ENCODE measurements at regions not wholly inside any gene's neighbourhood (a gene's known extent, or its start where the extent isn't known, plus 50 kb on each side); places are given as distances from the start of the nearest gene placed in this dataset.

- ATAC-seq (no peak), DNase-seq (ENCODE audit: low spot score) (no peak)
- CTCF ChIA-PET = no interaction called here
- no peaks in the 10 kb centered on the region for H3K36me3 Mint-ChIP-seq
- H3K4me1 Mint-ChIP-seq = peaks cover 6% of the 10 kb centered on the region
- TF ChIP-seq MXD4 (CRISPR knock-in tag; IDR thresholded peaks at IDR 0.05; ENCODE audit: borderline replicate concordance) = no peak
- TF ChIP-seq NR3C1 (CRISPR knock-in tag; conservative IDR thresholded peaks at IDR 0.05; ENCODE audit: low read depth) = no peak
- TF ChIP-seq, protein P1, sequence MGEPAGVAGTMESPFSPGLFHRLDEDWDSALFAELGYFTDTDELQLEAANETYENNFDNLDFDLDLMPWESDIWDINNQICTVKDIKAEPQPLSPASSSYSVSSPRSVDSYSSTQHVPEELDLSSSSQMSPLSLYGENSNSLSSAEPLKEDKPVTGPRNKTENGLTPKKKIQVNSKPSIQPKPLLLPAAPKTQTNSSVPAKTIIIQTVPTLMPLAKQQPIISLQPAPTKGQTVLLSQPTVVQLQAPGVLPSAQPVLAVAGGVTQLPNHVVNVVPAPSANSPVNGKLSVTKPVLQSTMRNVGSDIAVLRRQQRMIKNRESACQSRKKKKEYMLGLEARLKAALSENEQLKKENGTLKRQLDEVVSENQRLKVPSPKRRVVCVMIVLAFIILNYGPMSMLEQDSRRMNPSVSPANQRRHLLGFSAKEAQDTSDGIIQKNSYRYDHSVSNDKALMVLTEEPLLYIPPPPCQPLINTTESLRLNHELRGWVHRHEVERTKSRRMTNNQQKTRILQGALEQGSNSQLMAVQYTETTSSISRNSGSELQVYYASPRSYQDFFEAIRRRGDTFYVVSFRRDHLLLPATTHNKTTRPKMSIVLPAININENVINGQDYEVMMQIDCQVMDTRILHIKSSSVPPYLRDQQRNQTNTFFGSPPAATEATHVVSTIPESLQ (CRISPR knock-in tag; IDR thresholded peaks at IDR 0.05) = no peak
- no peak for TF ChIP-seq TEAD1 (CRISPR knock-in tag; IDR thresholded peaks at IDR 0.05)
- TF ChIP-seq, protein P2, sequence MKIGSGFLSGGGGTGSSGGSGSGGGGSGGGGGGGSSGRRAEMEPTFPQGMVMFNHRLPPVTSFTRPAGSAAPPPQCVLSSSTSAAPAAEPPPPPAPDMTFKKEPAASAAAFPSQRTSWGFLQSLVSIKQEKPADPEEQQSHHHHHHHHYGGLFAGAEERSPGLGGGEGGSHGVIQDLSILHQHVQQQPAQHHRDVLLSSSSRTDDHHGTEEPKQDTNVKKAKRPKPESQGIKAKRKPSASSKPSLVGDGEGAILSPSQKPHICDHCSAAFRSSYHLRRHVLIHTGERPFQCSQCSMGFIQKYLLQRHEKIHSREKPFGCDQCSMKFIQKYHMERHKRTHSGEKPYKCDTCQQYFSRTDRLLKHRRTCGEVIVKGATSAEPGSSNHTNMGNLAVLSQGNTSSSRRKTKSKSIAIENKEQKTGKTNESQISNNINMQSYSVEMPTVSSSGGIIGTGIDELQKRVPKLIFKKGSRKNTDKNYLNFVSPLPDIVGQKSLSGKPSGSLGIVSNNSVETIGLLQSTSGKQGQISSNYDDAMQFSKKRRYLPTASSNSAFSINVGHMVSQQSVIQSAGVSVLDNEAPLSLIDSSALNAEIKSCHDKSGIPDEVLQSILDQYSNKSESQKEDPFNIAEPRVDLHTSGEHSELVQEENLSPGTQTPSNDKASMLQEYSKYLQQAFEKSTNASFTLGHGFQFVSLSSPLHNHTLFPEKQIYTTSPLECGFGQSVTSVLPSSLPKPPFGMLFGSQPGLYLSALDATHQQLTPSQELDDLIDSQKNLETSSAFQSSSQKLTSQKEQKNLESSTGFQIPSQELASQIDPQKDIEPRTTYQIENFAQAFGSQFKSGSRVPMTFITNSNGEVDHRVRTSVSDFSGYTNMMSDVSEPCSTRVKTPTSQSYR (CRISPR knock-in tag; IDR thresholded peaks at IDR 0.05) = no peak
- no peak for TF ChIP-seq ATF1 (CRISPR knock-in tag; IDR thresholded peaks at IDR 0.05)
- TF ChIP-seq CDX4 (CRISPR knock-in tag; IDR thresholded peaks at IDR 0.05; ENCODE audit: borderline replicate concordance) = no peak
- no peak for TF ChIP-seq ZNF317 (CRISPR knock-in tag; IDR thresholded peaks at IDR 0.05; ENCODE audit: borderline replicate concordance, low read depth)
- TF ChIP-seq MYBL2 (CRISPR knock-in tag; IDR thresholded peaks at IDR 0.05) = no peak
- TF ChIP-seq IRF1 (CRISPR knock-in tag; IDR thresholded peaks at IDR 0.05) = no peak
- no peak overlapping the region for H3K4me3 Mint-ChIP-seq
- POLR2A ChIA-PET = no interaction called here
- H3K27ac Mint-ChIP-seq = no peak overlapping the region
- H3K9me3 Mint-ChIP-seq = peaks cover 8% of the 10 kb centered on the region; the same call in 1 of the 2 replicates
- H3K27me3 Mint-ChIP-seq (ENCODE audit: low read depth) = no peaks in the 10 kb centered on the region
Measured at GRCh38 chr1:87512431-87512830, 183.8 kb downstream of the LMO4 start.

DNA sequence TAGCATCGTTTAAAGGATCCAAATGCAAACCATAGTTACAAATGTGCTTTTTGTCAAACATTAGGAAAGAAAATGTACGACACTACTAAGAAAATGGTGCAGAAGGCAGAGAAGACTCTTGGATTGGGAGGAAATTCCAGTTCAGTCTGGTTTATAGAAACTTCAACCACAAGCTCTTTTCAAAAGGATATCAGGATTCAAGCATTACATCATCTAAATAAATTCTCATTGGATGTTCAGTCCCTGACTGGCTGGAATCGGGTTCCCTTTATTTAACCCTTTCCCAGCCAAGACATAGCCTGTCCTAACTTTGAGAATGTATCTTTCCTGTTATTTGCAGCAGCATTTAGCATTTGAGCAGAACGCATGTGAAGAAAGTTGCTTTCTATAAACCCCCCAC, 184.6 kb downstream of the LMO4 start:
- ATAC-seq (peak; percentile 53), DNase-seq (ENCODE audit: low spot score) (no peak)
- H3K36me3 Mint-ChIP-seq = no peaks in the 10 kb centered on the region
- H3K9me3 Mint-ChIP-seq = peaks cover 8% of the 10 kb centered on the region; the same call in 1 of the 2 replicates
- H3K27ac Mint-ChIP-seq = no peak overlapping the region
- no peak overlapping the region for H3K4me3 Mint-ChIP-seq
- ChIA-PET POLR2A (interaction anchor here (1.0 to 1.1 kb wide), 2 partner anchors 182 to 185 kb away, joined by 3 to 4 read pairs; no protein-coding TSS in a partner anchor), CTCF (no interaction called here)
- no peak for TF ChIP-seq ETV6 (CRISPR knock-in tag; IDR thresholded peaks at IDR 0.05)
- no peak for TF ChIP-seq ZNF219 (CRISPR knock-in tag; IDR thresholded peaks at IDR 0.05; ENCODE audit: borderline replicate concordance)
- TF ChIP-seq ZNF423 (CRISPR knock-in tag; IDR thresholded peaks at IDR 0.05) = no peak
- TF ChIP-seq ZNF121 (CRISPR knock-in tag; IDR thresholded peaks at IDR 0.05) = no peak
- TF ChIP-seq ZBTB21 (CRISPR knock-in tag; IDR thresholded peaks at IDR 0.05; ENCODE audit: borderline replicate concordance) = no peak
- TF ChIP-seq NFATC4 (CRISPR knock-in tag; IDR thresholded peaks at IDR 0.05) = no peak
- TF ChIP-seq JUN (CRISPR knock-in tag; IDR thresholded peaks at IDR 0.05) = no peak
- no peak for TF ChIP-seq ATF1 (CRISPR knock-in tag; IDR thresholded peaks at IDR 0.05)
- no peak for TF ChIP-seq KAT7 (CRISPR knock-in tag; IDR thresholded peaks at IDR 0.05; ENCODE audit: borderline replicate concordance)
- no peak for TF ChIP-seq TEAD4 (CRISPR knock-in tag; IDR thresholded peaks at IDR 0.05)
- no peak for TF ChIP-seq ZSCAN18 (CRISPR knock-in tag; IDR thresholded peaks at IDR 0.05)
- TF ChIP-seq USF1 (CRISPR knock-in tag; IDR thresholded peaks at IDR 0.05) = no peak
- TF ChIP-seq AFF4 (CRISPR knock-in tag; IDR thresholded peaks at IDR 0.05; ENCODE audit: borderline replicate concordance) = no peak
- no peaks in the 10 kb centered on the region for H3K27me3 Mint-ChIP-seq (ENCODE audit: low read depth)
- H3K4me1 Mint-ChIP-seq = peaks cover 6% of the 10 kb centered on the region
